ENCODE measurements at regions not wholly inside any gene's neighbourhood (a gene's known extent, or its start where the extent isn't known, plus 50 kb on each side); places are given as distances from the start of the nearest gene placed in this dataset.
"Not testable (repeated sequence)": the region's sequence is repeated elsewhere in the genome, so short reads cannot be mapped to it uniquely, and the experiment has no call there.

GRCh38 chr10:32204606-32205005, 142.4 kb downstream of the EPC1 start:
- DNase-seq (ENCODE audit: low spot score in 2 of 2): no peak
- TF ChIP-seq CTCF (IDR thresholded peaks at IDR 0.05) (no peak), POLR2A (IDR thresholded peaks at IDR 0.05) (no peak)
- H3K4me3 ChIP-seq (ENCODE audit: low read depth, poor library complexity, severe bottlenecking): no peak overlapping the region
- intact Hi-C loops (cut with DNase I; ENCODE audit: low total_unique reads): no loop called here
- 84 to 87% methylated on average over 2 of the region's 2 CpGs for WGBS, 2 donors

GRCh38 chr10:32199714-32200394, 143.6 kb upstream of the KIF5B start:
- intact Hi-C loops (cut with DNase I; ENCODE audit: low total_unique reads): no loop called here

GRCh38 chr10:32197423-32197822, 141.2 kb upstream of the KIF5B start:
- DNase-seq (ENCODE audit: low spot score in 2 of 2): no peak
- 44 to 48% methylated on average over 5 of the region's 5 CpGs for WGBS, 2 donors
- H3K4me3 ChIP-seq (ENCODE audit: low read depth, poor library complexity, severe bottlenecking): no peak overlapping the region
- intact Hi-C loops (cut with DNase I; ENCODE audit: low total_unique reads): no loop called here
- TF ChIP-seq POLR2A (IDR thresholded peaks at IDR 0.05) (no peak), CTCF (IDR thresholded peaks at IDR 0.05) (no peak)

More at GRCh38 chr10:32199714-32200394, 143.6 kb upstream of the KIF5B start:
- WGBS, 2 donors: 75 to 77% methylated on average over 5 of the region's 5 CpGs
- H3K4me3 ChIP-seq (ENCODE audit: low read depth, poor library complexity, severe bottlenecking): no peak overlapping the region
- TF ChIP-seq POLR2A (IDR thresholded peaks at IDR 0.05) (no peak), CTCF (IDR thresholded peaks at IDR 0.05) (no peak)
- DNase-seq (ENCODE audit: low spot score in 2 of 2): no peak

DNA sequence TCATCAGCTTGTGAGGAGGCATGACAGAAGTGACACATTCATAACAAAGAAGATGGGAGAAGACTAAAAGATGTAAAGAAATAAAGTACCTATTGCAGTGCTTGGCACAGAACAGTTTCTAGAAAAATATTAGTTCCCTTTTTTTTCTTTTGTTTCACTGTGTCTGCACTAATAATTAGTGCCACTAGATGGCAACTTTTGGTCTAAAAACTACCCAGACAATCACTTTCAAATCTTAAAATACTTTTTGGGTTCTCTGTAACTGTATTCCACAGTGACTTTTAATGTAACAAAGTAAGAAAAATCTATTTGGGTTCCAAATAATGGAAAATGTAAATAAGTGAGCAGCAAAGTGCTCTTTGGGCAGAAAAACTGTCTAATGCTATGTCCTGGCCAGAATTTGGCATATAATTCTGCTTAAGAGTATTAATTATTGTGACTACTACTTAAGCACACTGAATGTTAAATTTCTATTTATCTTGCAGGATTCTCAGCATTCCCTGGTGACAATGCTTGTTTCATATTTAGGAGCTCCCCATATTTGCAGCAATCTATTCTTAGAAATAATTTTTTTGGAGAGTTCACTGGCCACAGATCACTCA, 134.8 kb upstream of the KIF5B start:
- no peak for DNase-seq (ENCODE audit: low spot score in 2 of 2)
- TF ChIP-seq POLR2A (IDR thresholded peaks at IDR 0.05) (no peak), CTCF (IDR thresholded peaks at IDR 0.05) (no peak)
- intact Hi-C loops (cut with DNase I; ENCODE audit: low total_unique reads): no loop called here
- H3K4me3 ChIP-seq (ENCODE audit: low read depth, poor library complexity, severe bottlenecking): no peak overlapping the region

GRCh38 chr10:32189400-32190084, 133.3 kb upstream of the KIF5B start:
- intact Hi-C loops (cut with DNase I; ENCODE audit: low total_unique reads): no loop called here
- 89 to 91% methylated on average over 5 of the region's 5 CpGs for whole genome bisulfite sequencing, 2 donors
- TF ChIP-seq POLR2A (IDR thresholded peaks at IDR 0.05): no peak
- no peak for TF ChIP-seq CTCF (IDR thresholded peaks at IDR 0.05)
- no peak overlapping the region for H3K4me3 ChIP-seq (ENCODE audit: low read depth, poor library complexity, severe bottlenecking)
- DNase-seq (ENCODE audit: low spot score in 2 of 2): no peak

DNA sequence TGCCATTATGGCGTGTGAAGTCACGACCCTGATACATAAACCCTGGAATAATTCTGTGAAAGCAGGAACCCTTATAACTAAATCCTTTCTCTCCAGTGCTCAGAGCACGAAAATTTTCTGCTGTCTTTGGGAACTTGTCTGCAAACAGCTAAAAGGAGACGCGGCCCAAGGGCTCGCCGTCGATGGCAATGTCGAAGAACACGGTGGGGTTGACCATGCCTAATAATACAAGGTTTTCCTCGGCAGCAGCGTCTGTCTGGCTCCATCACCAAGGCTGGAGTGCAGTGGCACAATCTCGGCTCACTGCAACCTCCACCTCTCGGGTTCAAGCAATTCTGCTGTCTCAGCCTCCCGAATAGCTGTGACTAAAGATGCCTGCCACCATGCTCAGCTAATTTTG, 132.4 kb upstream of the KIF5B start:
- DNase-seq (ENCODE audit: low spot score in 2 of 2); intact Hi-C loops (cut with DNase I; ENCODE audit: low total_unique reads): not testable (repeated sequence)
- WGBS, 2 donors: 94 to 97% methylated on average over 14 to 15 of the region's 15 CpGs

More for the DNA sequence above, 132.4 kb upstream of the KIF5B start:
- not testable (repeated sequence) for H3K4me3 ChIP-seq (ENCODE audit: low read depth, poor library complexity, severe bottlenecking)
